ENCODE measurements at regions not wholly inside any gene's neighbourhood (a gene's known extent, or its start where the extent isn't known, plus 50 kb on each side); places are given as distances from the start of the nearest gene placed in this dataset.

DNA sequence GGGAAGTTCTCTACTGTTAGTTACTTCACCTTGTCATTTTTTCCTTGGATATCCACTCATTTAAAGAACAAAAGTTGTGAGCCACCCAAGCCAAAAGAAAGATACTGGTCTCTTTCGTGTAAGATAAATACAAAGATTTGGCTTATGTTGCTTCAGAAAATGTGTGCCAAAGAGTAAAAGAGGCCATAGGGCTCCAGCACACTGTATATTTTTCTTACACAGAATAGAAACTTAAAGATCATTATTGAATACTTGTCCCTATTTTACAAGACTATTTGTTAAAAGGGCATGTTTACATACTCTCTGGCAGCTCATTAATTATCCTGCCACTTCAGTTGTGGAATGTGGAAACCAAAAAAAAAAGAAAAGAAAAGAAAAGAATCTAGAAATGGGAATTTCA is 284.2 kb upstream of the LRRC7 start:
- TF ChIP-seq ARNTL (CRISPR knock-in tag; IDR thresholded peaks at IDR 0.05; ENCODE audit: borderline replicate concordance, low read depth) (no peak), ZFP30 (CRISPR knock-in tag; IDR thresholded peaks at IDR 0.05) (no peak), GLIS3 (CRISPR knock-in tag; IDR thresholded peaks at IDR 0.05) (no peak), TOX (CRISPR knock-in tag; IDR thresholded peaks at IDR 0.05; ENCODE audit: borderline replicate concordance) (no peak)
- TF ChIP-seq, protein P1, sequence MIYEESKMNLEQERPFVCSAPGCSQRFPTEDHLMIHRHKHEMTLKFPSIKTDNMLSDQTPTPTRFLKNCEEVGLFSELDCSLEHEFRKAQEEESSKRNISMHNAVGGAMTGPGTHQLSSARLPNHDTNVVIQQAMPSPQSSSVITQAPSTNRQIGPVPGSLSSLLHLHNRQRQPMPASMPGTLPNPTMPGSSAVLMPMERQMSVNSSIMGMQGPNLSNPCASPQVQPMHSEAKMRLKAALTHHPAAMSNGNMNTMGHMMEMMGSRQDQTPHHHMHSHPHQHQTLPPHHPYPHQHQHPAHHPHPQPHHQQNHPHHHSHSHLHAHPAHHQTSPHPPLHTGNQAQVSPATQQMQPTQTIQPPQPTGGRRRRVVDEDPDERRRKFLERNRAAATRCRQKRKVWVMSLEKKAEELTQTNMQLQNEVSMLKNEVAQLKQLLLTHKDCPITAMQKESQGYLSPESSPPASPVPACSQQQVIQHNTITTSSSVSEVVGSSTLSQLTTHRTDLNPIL (CRISPR knock-in tag; IDR thresholded peaks at IDR 0.05; ENCODE audit: low read depth), result no peak
- TF ChIP-seq, protein P2, sequence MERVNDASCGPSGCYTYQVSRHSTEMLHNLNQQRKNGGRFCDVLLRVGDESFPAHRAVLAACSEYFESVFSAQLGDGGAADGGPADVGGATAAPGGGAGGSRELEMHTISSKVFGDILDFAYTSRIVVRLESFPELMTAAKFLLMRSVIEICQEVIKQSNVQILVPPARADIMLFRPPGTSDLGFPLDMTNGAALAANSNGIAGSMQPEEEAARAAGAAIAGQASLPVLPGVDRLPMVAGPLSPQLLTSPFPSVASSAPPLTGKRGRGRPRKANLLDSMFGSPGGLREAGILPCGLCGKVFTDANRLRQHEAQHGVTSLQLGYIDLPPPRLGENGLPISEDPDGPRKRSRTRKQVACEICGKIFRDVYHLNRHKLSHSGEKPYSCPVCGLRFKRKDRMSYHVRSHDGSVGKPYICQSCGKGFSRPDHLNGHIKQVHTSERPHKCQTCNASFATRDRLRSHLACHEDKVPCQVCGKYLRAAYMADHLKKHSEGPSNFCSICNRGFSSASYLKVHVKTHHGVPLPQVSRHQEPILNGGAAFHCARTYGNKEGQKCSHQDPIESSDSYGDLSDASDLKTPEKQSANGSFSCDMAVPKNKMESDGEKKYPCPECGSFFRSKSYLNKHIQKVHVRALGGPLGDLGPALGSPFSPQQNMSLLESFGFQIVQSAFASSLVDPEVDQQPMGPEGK (CRISPR knock-in tag; IDR thresholded peaks at IDR 0.05; ENCODE audit: borderline replicate concordance), result no peak
- TF ChIP-seq, protein P3, sequence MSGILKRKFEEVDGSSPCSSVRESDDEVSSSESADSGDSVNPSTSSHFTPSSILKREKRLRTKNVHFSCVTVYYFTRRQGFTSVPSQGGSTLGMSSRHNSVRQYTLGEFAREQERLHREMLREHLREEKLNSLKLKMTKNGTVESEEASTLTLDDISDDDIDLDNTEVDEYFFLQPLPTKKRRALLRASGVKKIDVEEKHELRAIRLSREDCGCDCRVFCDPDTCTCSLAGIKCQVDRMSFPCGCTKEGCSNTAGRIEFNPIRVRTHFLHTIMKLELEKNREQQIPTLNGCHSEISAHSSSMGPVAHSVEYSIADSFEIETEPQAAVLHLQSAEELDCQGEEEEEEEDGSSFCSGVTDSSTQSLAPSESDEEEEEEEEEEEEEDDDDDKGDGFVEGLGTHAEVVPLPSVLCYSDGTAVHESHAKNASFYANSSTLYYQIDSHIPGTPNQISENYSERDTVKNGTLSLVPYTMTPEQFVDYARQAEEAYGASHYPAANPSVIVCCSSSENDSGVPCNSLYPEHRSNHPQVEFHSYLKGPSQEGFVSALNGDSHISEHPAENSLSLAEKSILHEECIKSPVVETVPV (CRISPR knock-in tag; IDR thresholded peaks at IDR 0.05), result no peak
